ENCODE measurements at regions not wholly inside any gene's neighbourhood (a gene's known extent, or its start where the extent isn't known, plus 50 kb on each side); places are given as distances from the start of the nearest gene placed in this dataset.

GRCh38 chr10:29068302-29068701, 220.6 kb upstream of the LYZL1 start:
- TF ChIP-seq ZBED1 (IDR thresholded peaks at IDR 0.05) (no peak), ARHGAP35 (IDR thresholded peaks at IDR 0.05; ENCODE audit: partially characterized antibody) (no peak), FOXA1 (IDR thresholded peaks at IDR 0.05; ENCODE audit: borderline replicate concordance) (no peak), CREM (IDR thresholded peaks at IDR 0.05; ENCODE audit: low read depth) (no peak), SRSF3 (IDR thresholded peaks at IDR 0.05; ENCODE audit: insufficient read depth, low read length) (no peak), ZBTB7A (IDR thresholded peaks at IDR 0.05; ENCODE audit: borderline replicate concordance, control insufficient read depth, low read depth, low read length) (no peak), CAMTA2 (CRISPR knock-in tag; conservative IDR thresholded peaks at IDR 0.05) (no peak), CEBPB (tag; IDR thresholded peaks at IDR 0.05) (no peak), ZNF398 (CRISPR knock-in tag; IDR thresholded peaks at IDR 0.05) (no peak), ZNF121 (CRISPR knock-in tag; conservative IDR thresholded peaks at IDR 0.05) (no peak)
- TF ChIP-seq, protein P1, sequence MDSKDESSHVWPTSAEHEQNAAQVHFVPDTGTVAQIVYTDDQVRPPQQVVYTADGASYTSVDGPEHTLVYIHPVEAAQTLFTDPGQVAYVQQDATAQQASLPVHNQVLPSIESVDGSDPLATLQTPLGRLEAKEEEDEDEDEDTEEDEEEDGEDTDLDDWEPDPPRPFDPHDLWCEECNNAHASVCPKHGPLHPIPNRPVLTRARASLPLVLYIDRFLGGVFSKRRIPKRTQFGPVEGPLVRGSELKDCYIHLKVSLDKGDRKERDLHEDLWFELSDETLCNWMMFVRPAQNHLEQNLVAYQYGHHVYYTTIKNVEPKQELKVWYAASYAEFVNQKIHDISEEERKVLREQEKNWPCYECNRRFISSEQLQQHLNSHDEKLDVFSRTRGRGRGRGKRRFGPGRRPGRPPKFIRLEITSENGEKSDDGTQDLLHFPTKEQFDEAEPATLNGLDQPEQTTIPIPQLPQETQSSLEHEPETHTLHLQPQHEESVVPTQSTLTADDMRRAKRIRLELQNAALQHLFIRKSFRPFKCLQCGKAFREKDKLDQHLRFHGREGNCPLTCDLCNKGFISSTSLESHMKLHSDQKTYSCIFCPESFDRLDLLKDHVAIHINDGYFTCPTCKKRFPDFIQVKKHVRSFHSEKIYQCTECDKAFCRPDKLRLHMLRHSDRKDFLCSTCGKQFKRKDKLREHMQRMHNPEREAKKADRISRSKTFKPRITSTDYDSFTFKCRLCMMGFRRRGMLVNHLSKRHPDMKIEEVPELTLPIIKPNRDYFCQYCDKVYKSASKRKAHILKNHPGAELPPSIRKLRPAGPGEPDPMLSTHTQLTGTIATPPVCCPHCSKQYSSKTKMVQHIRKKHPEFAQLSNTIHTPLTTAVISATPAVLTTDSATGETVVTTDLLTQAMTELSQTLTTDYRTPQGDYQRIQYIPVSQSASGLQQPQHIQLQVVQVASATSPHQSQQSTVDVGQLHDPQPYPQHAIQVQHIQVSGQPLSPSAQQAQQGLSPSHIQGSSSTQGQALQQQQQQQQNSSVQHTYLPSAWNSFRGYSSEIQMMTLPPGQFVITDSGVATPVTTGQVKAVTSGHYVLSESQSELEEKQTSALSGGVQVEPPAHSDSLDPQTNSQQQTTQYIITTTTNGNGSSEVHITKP (IDR thresholded peaks at IDR 0.05; ENCODE audit: partially characterized antibody), result no peak
